G401.6 (cell line): ENCODE measurements at regions not wholly inside any gene's neighbourhood (a gene's known extent, or its start where the extent isn't known, plus 50 kb on each side); places are given as distances from the start of the nearest gene placed in this dataset.

Experiments
- FAIRE-seq: peaks from 2 replicates; lab custom pipeline; 2012; peaks lifted over from hg19 to GRCh38; lab: Jason Lieb, UNC

- no peak for FAIRE-seq
Measured at GRCh38 chr12:30506411-30506810, 189.3 kb downstream of the IPO8 start.

- no peak for FAIRE-seq
Measured at GRCh38 chr12:30501718-30502117, 194.0 kb downstream of the IPO8 start.

- FAIRE-seq, result no peak
Measured at GRCh38 chr12:30500532-30500931, 195.1 kb downstream of the IPO8 start.

- no peak for FAIRE-seq
Measured at GRCh38 chr12:30485230-30485890, 210.3 kb downstream of the IPO8 start.

- no peak for FAIRE-seq
Measured at GRCh38 chr12:30484658-30485057, 211.0 kb downstream of the IPO8 start.

GRCh38 chr12:30482650-30483049 is 213.0 kb downstream of the IPO8 start:
- FAIRE-seq, result no peak

GRCh38 chr12:30473274-30473673 is 222.4 kb downstream of the IPO8 start:
- no peak for FAIRE-seq

GRCh38 chr12:30466093-30466585 is 229.5 kb downstream of the IPO8 start:
- FAIRE-seq, result no peak

- no peak for FAIRE-seq
Measured at GRCh38 chr12:30463636-30464035, 232.0 kb downstream of the IPO8 start.

GRCh38 chr12:30462249-30462648 is 233.4 kb downstream of the IPO8 start:
- no peak for FAIRE-seq

GRCh38 chr12:30461026-30461615 is 234.5 kb downstream of the IPO8 start:
- FAIRE-seq, result no peak

GRCh38 chr12:30458453-30458852 is 237.2 kb downstream of the IPO8 start:
- FAIRE-seq, result no peak

GRCh38 chr12:30457621-30458289 is 237.9 kb downstream of the IPO8 start:
- no peak for FAIRE-seq

- FAIRE-seq, result no peak
Measured at GRCh38 chr12:30450872-30451271, 244.8 kb downstream of the IPO8 start.

- no peak for FAIRE-seq
Measured at GRCh38 chr12:30450226-30450625, 245.4 kb downstream of the IPO8 start.

- FAIRE-seq, result no peak
Measured at GRCh38 chr12:30448038-30448437, 247.6 kb downstream of the IPO8 start.

GRCh38 chr12:30447061-30447750 is 248.5 kb downstream of the IPO8 start:
- no peak for FAIRE-seq

- peak; percentile 30 for FAIRE-seq
Measured at GRCh38 chr12:30442461-30442860, 253.2 kb downstream of the IPO8 start.

- no peak for FAIRE-seq
Measured at GRCh38 chr12:30440826-30441602, 254.7 kb downstream of the IPO8 start.

- no peak for FAIRE-seq
Measured at GRCh38 chr12:30439201-30439600, 256.5 kb downstream of the IPO8 start.

GRCh38 chr12:30438601-30439041 is 257.0 kb downstream of the IPO8 start:
- FAIRE-seq, result no peak

- no peak for FAIRE-seq
Measured at GRCh38 chr12:30437616-30438015, 258.1 kb downstream of the IPO8 start.
